ENCODE measurements at regions not wholly inside any gene's neighbourhood (a gene's known extent, or its start where the extent isn't known, plus 50 kb on each side); places are given as distances from the start of the nearest gene placed in this dataset.

DNA sequence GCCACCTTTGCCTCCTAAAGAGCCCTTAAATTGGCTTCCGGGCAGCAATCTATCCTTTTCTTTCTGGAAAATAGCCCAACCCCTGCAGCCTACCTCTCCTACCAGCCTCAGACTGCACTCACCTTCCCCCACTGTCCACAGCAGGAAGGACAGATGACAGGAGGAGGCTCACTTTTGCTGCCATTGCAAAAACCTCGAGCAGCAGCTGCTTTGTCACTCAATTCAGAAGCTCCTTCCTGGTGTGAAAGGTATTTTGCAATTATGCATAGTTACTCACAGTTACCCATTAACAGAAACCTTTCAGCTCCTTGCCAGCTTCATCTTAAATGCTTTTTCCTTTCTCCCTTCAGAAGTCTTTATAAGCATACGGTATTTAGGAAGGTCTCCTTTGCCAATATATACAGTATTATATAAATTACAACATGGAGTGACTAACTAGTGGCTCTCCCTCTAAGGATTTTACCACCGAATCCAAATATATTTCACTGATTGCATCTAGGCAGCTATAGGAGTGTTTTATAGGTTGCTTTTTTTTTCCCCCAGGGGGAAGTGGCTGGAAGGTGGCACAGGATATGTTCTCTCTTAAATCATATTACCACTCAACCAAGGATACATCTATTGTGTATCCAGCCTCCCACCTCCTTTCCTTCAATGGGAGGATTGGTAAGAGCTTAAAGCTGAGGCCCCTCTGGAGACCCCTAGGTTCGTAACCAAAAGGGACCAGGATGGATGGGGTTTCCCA, 142.1 kb upstream of the IPO9 start:
- no peak for DNase-seq (ENCODE audit: low spot score)

DNA sequence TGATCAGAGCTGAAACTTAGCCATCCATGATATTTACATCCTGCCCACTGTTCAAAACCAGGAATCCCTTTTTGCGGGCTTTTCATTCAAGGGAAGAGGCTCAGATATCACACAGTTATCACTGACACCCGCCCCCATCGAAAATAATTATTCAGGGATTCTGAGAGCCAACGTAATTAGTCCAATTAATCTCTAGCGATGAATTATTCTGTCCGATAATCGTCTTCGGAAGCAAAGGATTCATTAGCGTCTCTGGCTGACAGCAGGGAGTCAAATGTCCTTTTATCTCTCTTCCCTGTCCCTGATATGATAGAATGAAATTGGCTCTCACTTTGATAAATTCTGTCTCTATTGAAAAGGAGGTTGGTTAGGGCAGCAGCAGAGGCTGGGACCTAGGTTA, 140.4 kb upstream of the IPO9 start:
- no peak for DNase-seq (ENCODE audit: low spot score)

DNA sequence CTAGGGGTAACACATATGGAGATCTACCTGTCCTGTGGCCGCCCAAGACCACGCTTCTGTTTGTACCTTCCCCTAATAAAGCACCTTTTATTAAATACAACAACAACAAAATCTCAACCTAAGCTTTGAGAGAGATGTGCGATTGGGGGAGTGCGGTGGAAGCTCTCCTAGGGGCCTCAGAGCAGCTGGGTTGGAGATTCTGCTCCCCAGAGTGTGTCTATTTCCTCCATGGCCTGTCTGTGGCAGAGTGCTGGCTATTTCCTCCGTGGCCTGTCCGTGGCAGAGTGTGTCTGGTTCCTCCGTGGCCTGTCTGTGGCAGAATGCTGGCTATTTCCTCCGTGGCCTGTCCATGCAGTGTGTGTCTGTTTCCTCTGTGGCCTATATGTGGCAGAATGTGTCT, 139.3 kb upstream of the IPO9 start:
- DNase-seq (ENCODE audit: low spot score), result no peak

DNA sequence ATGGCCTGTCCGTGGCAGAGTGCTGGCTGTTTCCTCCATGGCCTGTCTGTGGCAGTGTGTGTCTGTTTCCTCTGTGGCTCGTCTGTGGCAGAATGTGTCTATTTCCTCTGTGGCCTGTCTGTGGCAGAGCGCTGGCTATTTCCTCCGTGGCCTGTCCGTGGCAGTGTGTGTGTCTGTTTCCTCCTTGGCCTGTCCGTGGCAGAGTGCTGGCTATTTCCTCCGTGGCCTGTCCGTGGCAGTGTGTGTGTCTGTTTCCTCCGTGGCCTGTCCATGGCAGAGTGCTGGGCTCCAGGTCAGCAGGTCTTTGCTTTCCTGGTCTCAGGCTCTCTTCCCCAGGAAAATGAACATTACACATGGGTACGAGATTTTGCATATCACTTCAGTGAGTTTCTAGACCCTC, 138.4 kb upstream of the IPO9 start:
- DNase-seq (ENCODE audit: low spot score), result no peak

DNA sequence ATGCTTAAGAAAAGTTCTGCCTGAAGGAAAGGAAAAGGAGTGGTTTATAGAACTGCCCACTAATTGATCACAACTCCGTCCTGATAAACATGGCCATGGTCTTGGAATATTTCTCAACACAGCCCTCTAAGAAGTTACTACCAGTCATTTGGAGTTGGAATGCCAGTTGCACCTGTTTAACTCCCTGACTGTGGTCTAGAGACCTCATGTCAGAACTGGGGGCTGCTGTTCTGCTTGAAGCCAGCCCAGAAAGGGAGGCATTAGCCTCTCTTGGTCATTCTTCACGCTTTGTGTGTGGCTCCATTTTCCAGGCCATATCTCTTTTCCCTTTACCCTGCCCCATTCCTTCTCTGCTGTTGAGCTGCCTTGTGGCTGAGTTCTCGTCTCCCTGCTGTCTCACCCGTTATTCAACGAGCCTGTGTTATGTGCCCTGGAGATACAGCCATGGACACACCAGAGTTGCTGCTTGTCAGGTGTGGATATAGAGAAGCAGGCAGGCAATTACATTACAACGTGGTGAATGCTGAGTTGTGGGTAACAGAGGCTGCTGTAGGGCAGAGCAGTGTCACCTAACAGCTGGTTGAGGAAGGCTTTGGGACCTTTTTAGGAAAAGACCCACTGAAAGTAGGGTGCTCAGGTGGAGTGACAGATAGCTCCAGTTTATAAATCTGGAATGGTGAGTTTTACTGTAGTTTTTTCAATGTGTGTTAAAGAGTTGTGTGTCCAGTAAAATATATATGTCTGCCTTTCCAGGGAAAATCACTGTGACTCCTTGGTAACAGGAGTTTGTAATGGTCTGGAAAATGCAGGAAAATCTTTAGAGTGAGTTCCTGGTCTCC, 137.0 kb upstream of the IPO9 start:
- DNase-seq (ENCODE audit: low spot score), result no peak

DNA sequence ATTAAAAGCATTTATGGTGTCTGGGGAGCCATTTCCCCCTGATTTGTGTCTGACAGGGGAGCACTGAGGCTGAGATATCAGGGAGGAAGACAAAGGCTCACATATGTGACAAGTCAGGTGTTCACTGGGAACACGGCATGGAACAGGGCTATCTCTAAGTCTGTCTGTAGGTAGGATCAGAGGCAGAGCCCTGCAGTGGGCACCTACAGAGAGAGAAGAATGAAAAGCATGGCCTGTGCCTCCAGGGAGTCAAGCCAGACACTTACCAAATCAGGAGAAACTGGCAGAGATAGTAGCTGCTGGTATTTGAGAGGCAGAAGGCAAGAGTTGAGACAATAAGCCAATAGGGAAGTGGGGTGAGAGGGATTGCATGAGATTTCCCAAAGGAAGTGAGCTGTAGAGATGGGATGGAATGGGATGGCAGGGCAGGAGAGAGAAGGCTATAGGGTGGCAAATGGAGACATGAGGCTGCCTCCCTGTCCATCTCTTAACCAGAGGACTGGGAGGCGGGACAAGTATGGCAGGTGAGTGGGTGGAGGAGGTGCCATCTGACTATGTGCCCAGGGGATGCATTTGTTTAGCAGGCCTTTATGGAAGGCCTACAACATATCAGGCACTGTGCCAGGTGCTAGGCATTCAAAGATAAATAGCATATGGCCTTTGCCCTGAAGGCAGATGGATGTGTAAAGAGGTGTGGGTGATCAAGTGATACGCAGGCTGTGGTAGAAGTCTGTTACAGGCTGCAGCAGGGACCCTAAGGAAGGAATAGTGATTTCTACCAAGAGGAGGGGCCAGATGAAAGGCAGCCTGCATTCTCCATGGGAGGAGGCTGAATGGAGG, 136.2 kb upstream of the IPO9 start:
- DNase-seq (ENCODE audit: low spot score), result no peak

DNA sequence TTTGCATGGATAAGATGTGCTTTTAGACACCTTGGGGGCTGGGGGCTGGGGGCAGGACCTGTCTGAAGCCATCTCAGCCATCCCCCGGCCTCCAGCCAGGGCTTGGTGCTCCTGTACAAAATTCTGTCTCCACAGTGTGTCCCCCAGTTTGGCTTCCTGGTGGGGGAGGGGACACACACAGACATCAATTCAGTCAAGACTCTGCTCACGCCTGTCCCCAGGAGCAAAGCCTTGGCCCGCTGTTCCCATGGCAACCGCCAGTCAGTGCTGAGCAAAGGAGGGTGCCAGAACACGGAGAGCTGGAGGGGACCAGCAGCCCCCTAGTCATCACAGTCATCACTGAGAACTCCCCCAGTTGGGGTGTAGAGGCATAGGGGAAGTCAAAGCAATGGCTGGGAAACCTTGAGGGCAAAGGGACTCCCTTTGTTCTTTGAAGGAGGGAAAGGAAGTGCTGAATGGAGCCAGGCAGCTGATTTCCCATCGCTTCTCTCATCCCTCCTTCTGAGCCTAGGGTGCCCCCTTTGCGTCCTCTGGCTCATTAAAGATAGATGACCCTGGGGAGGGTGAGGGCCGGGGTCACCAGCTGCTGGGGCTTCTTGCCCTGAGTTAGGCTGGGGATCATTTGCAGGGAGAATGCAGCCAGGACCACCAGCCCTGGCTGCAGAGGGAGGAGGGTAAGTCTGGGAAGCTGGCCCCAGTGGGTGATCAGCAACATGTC, 134.9 kb upstream of the IPO9 start:
- no peak for DNase-seq (ENCODE audit: low spot score)

DNA sequence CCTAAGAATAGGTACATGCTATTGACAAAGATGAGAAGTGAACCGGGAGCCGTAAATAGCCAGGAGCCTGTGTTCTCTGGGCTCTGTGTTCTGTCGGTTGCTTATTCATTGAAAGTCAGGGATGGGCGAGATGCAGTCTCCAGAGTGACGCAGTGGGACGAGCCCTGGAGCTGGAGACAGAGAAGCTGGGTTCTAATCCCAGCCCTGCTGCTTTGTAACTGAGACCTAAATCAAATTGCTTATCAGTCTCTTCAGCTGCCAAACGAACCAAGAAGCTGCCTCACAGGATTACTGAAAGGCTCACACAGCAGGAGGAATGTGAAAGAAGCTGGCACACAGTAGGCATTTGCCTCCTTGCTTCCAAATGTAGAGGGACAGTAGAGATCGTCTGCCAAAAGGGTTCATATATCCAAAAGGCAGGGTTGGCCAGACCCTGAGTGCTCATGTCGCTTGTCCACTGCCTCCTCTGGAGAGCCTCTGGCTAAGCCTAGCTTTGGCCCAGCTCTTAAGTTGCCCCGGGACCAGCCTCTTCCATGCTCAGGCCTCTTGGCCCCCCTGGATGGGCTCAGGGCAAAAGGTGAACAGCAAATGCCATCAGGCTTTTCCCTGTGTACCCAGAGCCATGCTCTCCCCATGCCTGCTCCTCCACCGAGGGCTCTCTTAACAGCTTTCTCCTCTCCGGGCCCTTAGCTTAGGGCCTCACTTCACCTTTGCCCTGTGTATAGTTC, 134.2 kb upstream of the IPO9 start:
- DNase-seq (ENCODE audit: low spot score), result no peak

DNA sequence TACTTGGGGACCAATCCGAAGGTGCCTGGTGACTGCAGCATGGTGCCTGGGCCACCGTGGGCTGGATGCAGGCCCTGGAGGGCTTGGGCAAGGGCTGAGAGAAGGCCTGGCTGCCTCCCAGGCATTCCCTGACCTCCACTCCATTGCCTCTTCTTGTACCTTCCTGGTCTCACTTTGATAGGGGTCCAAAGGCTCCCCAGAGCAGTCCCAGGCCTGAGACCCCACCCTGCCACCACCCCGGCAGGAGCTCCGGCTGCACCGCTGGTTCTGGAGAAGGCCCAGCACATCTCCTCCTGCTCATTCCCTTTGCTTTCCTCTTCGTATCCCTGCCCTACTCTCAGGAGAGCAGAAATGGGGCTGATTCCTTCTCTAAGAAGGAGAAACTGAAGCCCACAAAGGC, 133.3 kb upstream of the IPO9 start:
- DNase-seq (ENCODE audit: low spot score), result no peak

DNA sequence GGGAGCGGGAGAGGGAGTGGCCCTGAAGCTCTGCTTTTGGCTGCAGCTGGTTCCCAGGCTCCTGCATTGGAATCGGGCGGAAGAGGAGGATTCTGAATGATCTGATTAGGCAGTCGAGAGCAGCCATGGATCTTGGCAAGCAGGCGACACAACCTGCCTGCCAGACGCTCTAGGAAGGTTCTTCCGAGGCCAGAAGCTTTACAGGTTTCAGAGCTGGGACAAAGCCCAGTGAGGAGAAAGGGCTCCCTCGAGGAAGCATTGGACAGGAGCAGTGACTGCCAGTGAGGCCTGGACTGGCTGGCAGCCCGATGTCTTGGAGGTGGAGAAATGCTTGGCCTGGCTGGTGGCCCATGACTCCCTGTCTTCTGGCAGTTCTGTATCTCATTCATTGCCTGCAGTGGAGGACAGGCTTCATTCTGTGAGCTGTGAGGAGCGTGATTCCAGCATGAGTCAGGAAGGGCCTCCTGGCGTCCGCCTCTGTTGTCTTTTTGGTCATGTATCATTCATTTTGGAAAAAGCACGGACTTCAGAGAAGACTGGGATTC, 132.7 kb upstream of the IPO9 start:
- DNase-seq (ENCODE audit: low spot score), result peak; percentile 96

DNA sequence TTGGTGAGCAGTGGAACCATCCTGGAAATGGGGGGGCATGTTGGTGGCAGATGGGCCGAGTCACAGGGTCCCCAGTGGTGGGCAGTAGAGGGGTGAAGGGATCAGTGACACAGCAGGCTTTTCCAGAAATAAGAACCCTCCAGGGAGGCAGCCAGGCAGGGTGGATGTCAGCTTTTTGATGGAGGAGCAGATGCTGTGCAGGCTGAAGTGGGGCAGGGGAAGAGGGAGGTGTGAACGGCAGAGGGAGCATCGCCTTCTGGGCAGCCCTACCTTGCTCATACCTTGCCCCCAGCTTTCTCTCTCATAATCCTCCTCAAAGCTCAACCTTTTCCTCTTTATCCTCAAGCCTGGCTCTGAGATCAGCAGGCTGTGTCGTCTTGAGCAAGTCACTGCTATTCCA, 131.8 kb upstream of the IPO9 start:
- DNase-seq (ENCODE audit: low spot score), result no peak

DNA sequence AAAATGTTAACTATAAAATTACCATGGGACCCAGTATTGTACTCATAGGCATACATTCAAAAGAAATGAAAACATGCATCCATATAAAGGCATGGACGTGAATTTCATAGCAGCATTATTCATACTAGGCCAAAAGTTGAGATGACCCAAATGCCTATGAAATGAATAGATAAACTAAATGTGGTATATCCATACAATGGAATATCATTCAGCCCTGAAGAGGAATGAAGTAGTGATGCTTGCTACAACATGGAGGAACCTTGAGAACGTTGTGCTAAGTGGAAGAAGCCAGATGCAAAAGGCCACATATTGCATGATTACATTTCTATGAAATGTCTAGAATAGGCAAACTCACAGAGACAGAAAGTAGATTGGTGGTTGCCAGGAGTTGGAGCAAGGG, 127.1 kb upstream of the IPO9 start:
- DNase-seq (ENCODE audit: low spot score), result no peak

DNA sequence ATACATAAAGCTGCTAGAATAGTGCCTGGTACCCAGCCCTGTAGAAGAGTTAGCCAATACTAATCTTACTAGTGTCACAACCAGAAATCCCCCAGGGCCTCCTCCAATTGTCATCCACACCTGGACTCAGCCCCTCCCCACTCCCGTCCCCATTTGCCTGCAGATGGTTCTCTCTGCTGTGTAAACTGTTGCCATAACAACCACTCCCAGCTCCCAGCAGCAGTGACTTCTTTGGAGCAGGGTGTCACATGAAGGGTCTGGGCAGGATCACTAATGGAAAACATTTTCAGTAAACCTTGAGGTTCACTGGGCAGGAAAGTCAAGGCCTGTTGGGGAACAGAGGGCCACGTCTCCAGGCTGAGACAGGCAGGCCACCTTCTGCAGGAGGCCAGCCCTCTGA, 126.0 kb upstream of the IPO9 start:
- DNase-seq (ENCODE audit: low spot score), result peak; percentile 70

DNA sequence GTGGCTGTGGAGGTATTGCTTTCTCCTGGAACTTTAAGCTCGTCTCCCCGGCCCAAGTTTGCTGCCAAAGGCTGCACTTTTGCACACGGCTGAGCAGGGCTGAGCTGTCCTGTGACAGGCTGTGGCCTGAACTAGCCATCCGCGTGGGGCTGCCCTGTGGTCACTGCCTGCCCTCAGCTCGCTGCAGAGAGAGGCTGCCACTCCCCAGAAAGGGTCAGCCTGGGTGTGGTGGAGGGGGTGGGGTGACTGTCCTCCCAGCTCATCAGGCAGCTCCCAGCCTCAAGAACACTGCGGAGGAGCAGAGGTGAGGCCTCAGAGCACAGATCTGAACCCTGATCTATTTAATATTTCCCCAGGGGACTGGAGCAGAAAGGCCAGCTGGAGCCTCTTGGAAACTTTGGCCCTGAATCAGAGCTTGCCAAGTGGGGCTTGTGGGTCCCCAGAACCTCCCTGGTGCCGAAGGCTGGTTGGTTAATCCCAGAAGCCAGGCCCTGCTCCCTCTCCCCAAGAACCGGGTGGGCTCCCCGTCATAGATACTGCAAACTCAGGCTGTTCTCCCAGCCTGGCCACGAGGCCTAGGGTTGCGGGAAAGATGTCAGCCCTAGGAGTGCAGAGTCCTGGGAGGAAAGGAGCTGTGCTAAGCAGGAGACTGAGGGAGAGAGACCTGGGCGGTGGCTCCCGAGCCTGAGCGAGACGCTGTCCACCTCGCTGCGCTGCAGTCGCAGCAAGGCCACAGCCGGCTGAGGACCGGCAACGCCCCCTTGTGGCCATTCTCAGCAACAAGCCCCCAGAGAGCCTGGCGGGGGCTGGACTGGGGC, 125.1 kb upstream of the IPO9 start:
- peak; percentile 85 for DNase-seq (ENCODE audit: low spot score)

DNA sequence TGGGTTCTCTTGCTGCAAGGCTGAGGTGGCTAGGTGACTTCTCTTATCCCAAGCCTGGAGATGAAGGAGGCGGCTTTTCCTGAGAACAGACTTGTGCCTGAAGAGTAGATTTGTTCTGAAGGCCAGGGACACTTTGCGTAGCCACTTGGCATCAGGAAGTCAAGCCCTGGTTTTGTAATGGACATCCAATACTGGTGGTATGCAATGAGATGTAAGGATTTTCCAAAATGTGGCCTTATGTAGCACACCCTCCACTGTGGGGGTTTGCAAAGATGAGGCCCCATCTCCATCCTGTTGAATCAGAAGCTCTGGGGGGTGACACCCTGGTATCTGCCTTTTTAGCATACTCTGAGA, 124.5 kb upstream of the IPO9 start:
- no peak for DNase-seq (ENCODE audit: low spot score)

DNA sequence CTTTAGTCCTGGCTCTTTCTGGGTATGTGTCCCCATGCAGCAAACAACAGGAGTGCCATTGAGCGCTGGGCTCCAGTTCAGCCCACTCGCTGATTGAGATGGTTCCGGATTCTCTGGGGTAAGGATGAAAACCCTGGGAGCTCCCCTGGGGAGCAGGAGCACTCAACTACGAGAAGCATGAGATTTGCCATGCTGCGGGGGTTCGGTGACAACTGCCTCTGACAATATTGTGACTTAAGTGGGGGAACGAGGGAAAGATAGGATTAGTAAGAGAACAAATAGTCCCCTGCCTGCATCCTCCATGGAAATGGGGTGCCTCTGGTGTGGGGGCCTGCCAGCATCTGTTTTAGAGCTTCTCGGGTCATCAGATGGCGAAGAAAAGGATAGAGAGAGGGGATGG, 123.6 kb upstream of the IPO9 start:
- no peak for DNase-seq (ENCODE audit: low spot score)

DNA sequence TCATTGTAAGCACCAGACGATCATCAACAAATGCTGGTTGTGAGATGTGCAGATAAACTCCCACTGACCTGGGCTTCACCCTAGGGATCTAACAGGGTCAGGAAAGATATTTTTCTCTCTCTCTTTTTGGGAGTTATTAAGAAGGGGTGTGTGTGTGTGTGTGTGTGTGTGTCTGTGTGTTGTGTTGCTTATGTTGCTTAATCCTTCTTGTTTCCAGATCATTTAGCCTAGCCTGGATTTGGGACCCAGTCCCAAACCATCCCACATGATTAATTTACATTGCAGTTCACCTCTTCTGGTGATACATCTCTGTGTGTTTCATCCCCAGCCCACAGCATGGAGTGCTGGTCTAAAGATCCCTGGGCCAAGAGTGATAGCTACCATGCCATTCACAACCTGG, 122.8 kb upstream of the IPO9 start:
- DNase-seq (ENCODE audit: low spot score), result no peak

DNA sequence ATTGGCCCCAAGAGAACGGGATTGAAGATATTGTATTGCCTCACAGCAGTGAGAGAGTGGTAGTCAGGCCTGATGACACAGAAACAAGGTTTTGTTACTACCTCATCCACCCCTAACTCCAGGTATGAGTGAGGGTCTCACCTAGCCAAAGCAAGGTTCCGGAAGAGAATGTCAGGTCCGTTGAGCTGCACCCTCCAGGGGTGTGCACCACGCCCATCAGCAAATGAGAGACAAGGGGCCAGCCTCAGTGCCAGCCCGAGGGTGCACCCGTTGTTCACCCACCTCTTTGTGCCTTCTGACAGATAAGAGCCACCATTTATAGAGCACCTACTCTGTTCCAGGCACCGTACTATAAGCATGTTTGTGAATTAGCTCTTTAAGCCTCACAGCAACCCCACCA, 121.9 kb upstream of the IPO9 start:
- no peak for DNase-seq (ENCODE audit: low spot score)

DNA sequence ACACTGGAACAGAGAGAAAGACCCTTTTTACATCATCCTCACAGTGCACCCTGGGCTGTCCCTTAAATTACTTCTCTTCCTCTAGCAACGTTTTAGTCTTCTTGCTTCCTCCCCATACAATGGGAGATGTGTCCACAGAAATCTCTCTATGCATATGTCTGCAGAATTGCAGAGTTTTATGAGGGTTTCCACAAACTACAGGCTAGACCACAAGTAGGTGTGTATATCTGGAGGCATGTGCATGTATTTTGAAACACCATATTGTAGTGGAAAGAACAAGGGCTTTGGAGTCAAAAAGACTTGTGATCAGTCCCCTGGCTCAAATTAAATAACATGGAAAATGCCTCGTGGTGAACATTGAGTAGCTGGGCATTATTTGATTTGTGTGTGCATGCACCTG, 121.3 kb upstream of the IPO9 start:
- DNase-seq (ENCODE audit: low spot score), result no peak

DNA sequence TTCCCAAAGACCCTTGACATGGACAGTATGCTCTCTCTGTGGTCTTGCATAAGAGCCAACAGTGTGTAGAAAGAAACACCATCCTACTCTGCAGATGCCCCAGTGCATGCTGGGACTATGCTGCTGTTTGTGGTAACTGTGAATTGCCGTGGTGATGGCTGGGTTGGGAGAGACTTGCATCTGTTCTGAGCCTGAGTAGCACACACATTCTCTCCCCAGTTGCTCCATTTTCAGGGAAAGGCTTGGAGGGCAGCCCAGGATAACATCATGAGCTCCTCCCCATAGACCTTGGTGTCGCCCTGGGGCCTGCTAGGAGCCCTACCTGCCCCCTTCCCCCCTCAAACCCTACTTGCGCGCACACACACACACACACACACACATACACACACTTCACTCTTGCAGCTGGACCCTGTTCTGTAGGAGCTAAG, 120.9 kb upstream of the IPO9 start:
- no peak for DNase-seq (ENCODE audit: low spot score)
